ENCODE measurements at regions not wholly inside any gene's neighbourhood (a gene's known extent, or its start where the extent isn't known, plus 50 kb on each side); places are given as distances from the start of the nearest gene placed in this dataset.

DNA sequence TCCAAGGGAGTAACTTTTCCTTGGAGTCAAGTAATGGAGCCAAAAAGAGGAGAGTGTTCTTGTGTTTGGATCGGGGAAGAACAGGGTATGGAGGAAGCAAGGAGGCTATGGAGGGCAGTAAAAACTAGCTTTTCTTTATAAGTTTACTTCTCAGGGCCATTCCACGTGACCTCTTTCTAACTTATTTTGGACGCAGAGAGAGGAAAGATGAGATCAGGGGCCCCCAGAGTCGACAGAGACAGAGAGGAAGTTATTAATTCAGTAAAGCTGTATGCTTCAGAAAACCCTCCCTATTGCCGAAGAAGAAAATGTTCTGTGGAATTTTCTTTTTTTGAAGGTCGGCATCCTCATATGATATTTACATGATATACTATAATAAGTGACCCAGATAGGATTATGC, 233.8 kb upstream of the MPDZ start:
- no peaks in the 10 kb centered on the region for H3K9me1 ChIP-seq (ENCODE audit: control insufficient read depth, extremely low read depth, insufficient read depth, low read length)
- H3K79me2 ChIP-seq (ENCODE audit: control insufficient read depth, insufficient read depth, low read length): no peaks in the 10 kb centered on the region
- H3K4me3 ChIP-seq (ENCODE audit: control insufficient read depth in 2 of 3, extremely low read depth in 1 of 3, insufficient read depth in 2 of 3, low read depth in 1 of 3, low read length in 3 of 3): peak overlapping the region in 1 of 3 experiments; percentile 23
- peak overlapping the region; percentile 89 for H2AFZ ChIP-seq (ENCODE audit: control insufficient read depth, low read length)
- TF ChIP-seq EZH2 (IDR thresholded peaks at IDR 0.05; ENCODE audit: low read length): no peak
- TF ChIP-seq, protein P1, sequence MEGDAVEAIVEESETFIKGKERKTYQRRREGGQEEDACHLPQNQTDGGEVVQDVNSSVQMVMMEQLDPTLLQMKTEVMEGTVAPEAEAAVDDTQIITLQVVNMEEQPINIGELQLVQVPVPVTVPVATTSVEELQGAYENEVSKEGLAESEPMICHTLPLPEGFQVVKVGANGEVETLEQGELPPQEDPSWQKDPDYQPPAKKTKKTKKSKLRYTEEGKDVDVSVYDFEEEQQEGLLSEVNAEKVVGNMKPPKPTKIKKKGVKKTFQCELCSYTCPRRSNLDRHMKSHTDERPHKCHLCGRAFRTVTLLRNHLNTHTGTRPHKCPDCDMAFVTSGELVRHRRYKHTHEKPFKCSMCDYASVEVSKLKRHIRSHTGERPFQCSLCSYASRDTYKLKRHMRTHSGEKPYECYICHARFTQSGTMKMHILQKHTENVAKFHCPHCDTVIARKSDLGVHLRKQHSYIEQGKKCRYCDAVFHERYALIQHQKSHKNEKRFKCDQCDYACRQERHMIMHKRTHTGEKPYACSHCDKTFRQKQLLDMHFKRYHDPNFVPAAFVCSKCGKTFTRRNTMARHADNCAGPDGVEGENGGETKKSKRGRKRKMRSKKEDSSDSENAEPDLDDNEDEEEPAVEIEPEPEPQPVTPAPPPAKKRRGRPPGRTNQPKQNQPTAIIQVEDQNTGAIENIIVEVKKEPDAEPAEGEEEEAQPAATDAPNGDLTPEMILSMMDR (optimal IDR thresholded peaks at IDR 0.05 in 1 of 3, IDR thresholded peaks at IDR 0.05 in 1 of 3, conservative IDR thresholded peaks at IDR 0.05 in 1 of 3; ENCODE audit: extremely low read depth in 1 of 3, insufficient read depth in 2 of 3, low read length in 3 of 3): no peak
- dilution Hi-C loops (cut with MboI; ENCODE audit: extremely low pct_ligation_motif_present, low sequenced_read_pairs): no loop called here
- peaks cover 22% of the 10 kb centered on the region for H3K4me1 ChIP-seq (ENCODE audit: control insufficient read depth, extremely low read depth, insufficient read depth, low read length)
- H3K9ac ChIP-seq (ENCODE audit: control insufficient read depth, extremely low read depth, insufficient read depth, low read length): peak overlapping the region; percentile 84
- H3K36me3 ChIP-seq (ENCODE audit: control insufficient read depth in 2 of 2, extremely low read depth in 1 of 2, insufficient read depth in 2 of 2, low read length in 2 of 2): no peaks in the 10 kb centered on the region
- DNase-seq (ENCODE audit: low read depth, low spot score): no peak
- peak overlapping the region; percentile 88 for H3K27ac ChIP-seq (ENCODE audit: control insufficient read depth, insufficient read depth, low read length)
- H3K4me2 ChIP-seq (ENCODE audit: control insufficient read depth, extremely low read depth, insufficient read depth, low read depth, low read length): peak overlapping the region; percentile 86
- H3K9me3 ChIP-seq (ENCODE audit: control insufficient read depth, low read depth, low read length): no peaks in the 10 kb centered on the region
- FAIRE-seq: no peak
- no peaks in the 10 kb centered on the region for H4K20me1 ChIP-seq (ENCODE audit: control insufficient read depth, extremely low read depth, insufficient read depth, low read length)
- H3K27me3 ChIP-seq (ENCODE audit: control insufficient read depth, extremely low read depth, insufficient read depth, low read length): no peaks in the 10 kb centered on the region

DNA sequence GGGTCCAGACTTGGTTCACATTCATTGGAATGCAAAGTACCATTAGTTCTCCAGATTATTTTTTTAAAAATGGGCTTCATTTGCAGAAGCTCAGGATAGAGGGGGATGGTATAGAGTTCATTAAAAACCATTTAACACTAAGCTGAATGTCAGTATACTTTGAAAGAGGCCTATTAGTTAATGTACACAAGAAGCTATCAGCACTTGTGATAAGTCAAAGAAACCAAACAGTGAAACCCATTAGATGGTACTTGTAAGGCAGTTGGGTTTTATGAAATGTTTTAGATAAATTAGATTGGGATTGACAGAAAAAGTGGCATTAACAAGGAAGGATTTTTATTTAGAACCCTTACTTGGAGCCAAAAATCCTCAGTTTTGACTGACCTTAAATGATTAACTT, 229.2 kb upstream of the MPDZ start:
- peaks cover 9% of the 10 kb centered on the region for H3K4me1 ChIP-seq (ENCODE audit: control insufficient read depth, extremely low read depth, insufficient read depth, low read length)
- no peak for TF ChIP-seq EZH2 (IDR thresholded peaks at IDR 0.05; ENCODE audit: low read length)
- TF ChIP-seq, protein P1 (optimal IDR thresholded peaks at IDR 0.05 in 1 of 3, IDR thresholded peaks at IDR 0.05 in 1 of 3, conservative IDR thresholded peaks at IDR 0.05 in 1 of 3; ENCODE audit: extremely low read depth in 1 of 3, insufficient read depth in 2 of 3, low read length in 3 of 3): no peak
- no peaks in the 10 kb centered on the region for H3K9me1 ChIP-seq (ENCODE audit: control insufficient read depth, extremely low read depth, insufficient read depth, low read length)
- H3K36me3 ChIP-seq (ENCODE audit: control insufficient read depth in 2 of 2, extremely low read depth in 1 of 2, insufficient read depth in 2 of 2, low read length in 2 of 2): no peaks in the 10 kb centered on the region
- DNase-seq (ENCODE audit: low read depth, low spot score) (no peak), FAIRE-seq (peak; percentile 5)
- no peaks in the 10 kb centered on the region for H4K20me1 ChIP-seq (ENCODE audit: control insufficient read depth, extremely low read depth, insufficient read depth, low read length)
- H3K79me2 ChIP-seq (ENCODE audit: control insufficient read depth, insufficient read depth, low read length): no peaks in the 10 kb centered on the region
- no peaks in the 10 kb centered on the region for H3K27me3 ChIP-seq (ENCODE audit: control insufficient read depth, extremely low read depth, insufficient read depth, low read length)
- no peak overlapping the region for H2AFZ ChIP-seq (ENCODE audit: control insufficient read depth, low read length)
- H3K9ac ChIP-seq (ENCODE audit: control insufficient read depth, extremely low read depth, insufficient read depth, low read length): no peak overlapping the region
- dilution Hi-C loops (cut with MboI; ENCODE audit: extremely low pct_ligation_motif_present, low sequenced_read_pairs): no loop called here
- H3K9me3 ChIP-seq (ENCODE audit: control insufficient read depth, low read depth, low read length): no peaks in the 10 kb centered on the region
- no peak overlapping the region for H3K4me2 ChIP-seq (ENCODE audit: control insufficient read depth, extremely low read depth, insufficient read depth, low read depth, low read length)
- no peak overlapping the region for H3K4me3 ChIP-seq (ENCODE audit: control insufficient read depth in 2 of 3, extremely low read depth in 1 of 3, insufficient read depth in 2 of 3, low read depth in 1 of 3, low read length in 3 of 3)
- H3K27ac ChIP-seq (ENCODE audit: control insufficient read depth, insufficient read depth, low read length): no peak overlapping the region

Measured in keratinocyte (primary cell).